NCI-H1417 treated with DMSO at 0.1 percent for 48 hours (cell line): ENCODE measurements at regions not wholly inside any gene's neighbourhood (a gene's known extent, or its start where the extent isn't known, plus 50 kb on each side); places are given as distances from the start of the nearest gene placed in this dataset.

Experiments used
- DNase-seq: peaks from one replicate; lab custom pipeline; 2025; lab: John Stamatoyannopoulos, UW

DNA sequence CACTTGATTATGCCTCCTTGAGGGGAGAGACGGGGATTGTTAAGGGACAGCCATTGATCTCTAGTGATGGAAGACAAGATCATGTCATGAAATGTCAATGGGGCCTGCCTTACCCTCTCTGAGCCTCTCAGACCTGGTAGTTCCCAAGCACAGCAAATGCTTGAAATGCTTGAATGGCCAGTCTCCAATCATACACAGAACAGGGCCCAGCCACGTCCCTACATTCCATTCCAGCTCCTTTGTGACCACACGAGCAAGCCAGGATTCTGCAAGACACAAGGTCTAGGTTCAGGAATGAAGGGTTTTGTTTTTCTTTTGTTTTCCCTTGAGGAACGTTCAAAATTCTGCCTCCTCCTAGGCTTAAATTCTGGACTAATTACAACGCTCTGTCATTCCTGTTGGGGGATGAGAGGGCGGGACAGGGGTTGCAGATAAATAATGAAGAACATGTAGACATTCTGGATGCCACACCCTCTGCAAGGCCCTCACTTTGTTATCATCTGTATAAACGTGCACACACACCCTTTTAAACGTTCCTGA is 98.1 kb upstream of the YPEL5 start:
- no peak for DNase-seq

DNA sequence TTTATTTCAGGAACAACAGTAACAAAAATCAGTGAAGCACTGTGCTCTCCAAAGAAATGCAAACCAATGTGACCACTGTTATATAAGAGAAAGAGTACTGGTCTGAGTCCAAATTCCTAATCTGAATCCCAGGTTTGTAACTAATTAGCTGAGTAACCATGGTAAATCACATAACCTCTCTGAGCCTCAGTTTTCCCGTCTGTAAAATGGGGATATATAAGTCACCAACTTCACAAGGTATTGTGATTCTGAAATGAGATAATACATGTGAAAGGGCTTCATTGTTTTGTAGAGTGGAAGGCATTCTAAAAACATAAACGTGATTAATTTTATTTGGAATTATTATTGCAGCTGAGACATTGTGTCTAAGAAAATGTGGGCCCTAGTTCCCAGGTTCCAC is 91.3 kb upstream of the YPEL5 start:
- no peak for DNase-seq

DNA sequence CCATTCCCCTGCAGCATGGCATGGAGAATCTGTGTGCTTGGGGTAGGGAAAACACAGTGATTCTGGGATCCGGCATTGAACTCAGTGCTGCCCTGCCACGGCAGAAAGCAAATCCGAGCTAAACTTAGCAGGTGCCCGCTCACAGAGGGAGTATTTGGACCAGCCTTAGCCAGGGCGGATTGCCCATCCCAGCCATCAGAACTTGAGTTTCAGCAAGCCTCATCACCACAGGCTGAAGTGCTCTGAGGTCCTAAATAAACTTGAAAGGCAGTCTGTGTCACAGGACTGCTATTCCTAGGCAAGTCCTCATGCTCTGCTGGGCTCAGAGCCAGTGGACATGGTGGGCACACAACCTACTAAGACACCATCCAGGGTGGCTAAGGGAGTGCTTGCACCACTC is 86.2 kb upstream of the YPEL5 start:
- no peak for DNase-seq

DNA sequence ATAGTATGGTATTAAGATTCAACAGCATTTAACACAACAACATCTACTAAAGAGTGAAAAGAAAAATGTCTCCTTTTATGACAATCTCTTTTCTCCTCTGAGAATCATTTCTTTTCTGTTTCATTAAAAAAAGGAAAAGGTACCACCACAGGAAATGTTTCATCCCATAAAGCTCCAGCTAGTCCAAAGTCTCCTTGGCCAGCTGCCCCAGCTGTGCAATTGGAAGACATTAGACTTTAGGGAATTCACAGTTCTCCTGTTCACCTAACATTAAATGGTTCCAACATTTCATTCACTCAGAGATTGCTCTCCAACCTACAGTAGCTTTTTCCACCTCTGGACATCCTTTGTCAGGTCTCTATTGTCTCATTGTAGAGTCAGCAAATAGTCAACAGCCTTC is 78.7 kb upstream of the YPEL5 start:
- no peak for DNase-seq

DNA sequence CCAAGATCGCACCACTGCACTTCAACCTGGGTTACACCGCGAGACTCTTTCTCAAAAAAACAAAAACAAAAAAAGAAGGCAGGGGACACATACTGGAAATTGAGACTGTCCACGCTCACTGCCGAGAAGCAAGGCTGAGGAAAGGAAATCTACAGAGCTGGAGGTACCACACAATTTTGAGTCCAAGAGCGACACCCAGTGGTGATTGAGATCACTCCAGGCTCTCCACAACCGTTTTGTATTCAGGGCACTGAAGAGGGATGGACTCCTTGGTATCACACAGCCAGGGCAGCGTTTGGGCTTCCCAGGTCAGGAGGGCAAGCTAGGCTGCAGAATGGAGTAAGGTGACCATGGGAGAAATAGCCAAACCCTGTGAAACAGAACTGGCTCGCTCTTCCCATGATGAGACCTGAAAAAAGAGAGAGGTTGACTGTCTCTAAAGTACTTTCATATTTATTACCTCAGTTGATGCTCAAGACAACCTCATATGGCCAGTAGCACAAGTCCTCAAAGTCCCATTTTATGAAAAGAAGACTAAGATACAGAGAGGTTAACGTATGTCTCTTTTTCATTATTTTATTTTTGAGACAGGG is 74.5 kb upstream of the YPEL5 start:
- peak; percentile 52 for DNase-seq

- no peak for DNase-seq
Measured at GRCh38 chr2:30073523-30073922, 73.3 kb upstream of the YPEL5 start.

GRCh38 chr2:30074023-30074422 is 72.8 kb upstream of the YPEL5 start:
- DNase-seq: no peak

DNA sequence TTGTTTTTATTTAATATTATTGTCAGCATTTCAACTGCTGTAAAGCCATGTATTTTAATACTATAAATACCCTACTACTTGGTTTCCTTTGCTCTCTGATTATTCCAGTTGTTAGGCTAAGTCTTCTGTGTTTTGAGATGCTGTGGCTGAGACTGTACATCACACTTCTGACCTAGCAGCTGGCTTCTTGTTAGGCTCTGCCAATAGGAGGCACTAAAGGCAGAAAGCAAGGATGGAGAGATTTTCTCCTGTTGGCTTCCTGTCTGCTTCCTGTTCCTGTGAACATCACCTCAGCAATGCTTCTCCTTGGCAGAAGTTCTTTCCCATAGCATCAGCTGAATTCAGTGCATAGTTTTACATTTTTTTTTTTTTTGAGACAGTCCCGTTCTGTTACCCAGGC is 68.3 kb upstream of the YPEL5 start:
- no peak for DNase-seq

DNA sequence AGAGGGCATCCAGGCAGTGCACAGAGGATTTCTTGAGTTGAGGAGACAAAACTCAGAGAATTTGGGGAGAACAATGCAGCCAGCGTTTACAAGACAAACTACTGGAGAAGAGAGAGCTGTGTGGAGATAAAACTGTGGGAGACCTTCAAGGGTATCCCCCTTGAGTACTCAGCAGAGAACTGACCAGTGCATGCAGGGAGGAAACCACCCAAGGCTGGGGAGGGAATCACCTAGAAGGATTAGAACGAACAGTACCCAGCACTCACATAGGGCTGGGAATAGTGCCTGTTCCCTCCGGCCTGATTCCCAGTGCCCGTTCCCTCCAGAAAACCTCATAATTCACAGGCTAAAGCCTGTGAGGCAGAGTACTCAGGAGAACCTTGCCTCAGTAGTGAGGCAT is 61.9 kb upstream of the YPEL5 start:
- no peak for DNase-seq

DNA sequence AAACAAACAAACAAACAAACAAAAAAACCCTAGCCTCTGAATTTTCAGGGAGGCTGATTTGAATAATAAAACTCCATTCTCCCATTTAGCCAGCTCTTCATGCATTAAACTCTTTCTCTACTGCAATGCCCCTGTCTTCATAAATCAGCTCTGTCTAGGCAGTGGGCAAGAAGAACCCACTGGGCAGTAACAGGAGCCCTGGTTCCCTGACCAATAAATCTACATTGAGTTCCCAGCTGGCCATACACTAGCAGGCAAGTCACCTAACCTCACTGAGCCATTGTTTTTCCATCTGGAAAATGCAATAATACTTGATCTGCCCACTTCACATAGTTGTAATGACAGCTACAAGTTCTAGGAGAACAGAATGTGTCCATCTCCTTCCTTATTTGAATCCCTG is 57.6 kb upstream of the YPEL5 start:
- DNase-seq: no peak

DNA sequence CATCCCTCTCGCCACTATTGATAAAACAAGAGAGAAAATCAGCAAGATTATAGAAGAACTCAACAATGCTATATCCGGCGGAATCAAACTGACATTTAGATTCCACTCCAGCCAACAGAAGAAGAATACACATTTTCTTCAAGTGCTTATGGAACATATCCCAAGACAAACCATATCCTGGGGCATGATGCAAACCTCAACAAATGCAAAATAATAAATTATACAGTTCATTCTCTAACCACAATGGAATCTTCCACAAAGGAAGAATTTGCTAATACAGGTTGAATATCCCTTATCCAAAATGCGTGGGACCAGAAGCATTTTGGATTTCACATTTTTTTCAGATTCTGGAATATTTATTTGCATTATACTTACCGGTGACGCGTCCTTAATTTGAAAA is 51.4 kb upstream of the YPEL5 start:
- DNase-seq: no peak

DNA sequence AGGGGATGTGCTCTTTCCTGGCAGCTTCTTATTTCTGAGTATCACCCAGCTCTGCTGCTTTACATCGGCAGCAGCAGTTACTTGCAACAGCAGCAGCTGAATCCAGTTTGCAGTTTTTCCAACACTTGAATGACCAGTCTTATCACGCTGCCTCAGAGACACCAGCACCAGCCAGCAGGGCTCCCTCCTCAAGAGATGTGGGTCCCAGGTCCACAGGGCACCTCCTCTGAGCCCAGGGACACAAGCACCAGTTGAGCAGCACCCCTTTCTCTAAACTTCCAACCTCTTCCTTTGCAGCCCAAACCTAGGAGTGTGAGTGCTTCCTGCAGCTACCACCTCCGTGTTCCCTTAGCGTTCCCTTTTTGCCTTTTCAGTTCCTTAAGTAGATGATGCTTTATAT is 50.4 kb upstream of the YPEL5 start:
- DNase-seq: no peak
